SK-N-SH (cell line): ENCODE measurements at regions not wholly inside any gene's neighbourhood (a gene's known extent, or its start where the extent isn't known, plus 50 kb on each side); places are given as distances from the start of the nearest gene placed in this dataset.

Experiments
- CTCF ChIP-seq: fragments of 200-600 bp; sonication (generic); IDR thresholded peaks from 2 replicates; pipeline ENCODE4 v1.6.1; 2017; ENCODE audit warnings: antibody characterized with exemption, mild to moderate bottlenecking, moderate library complexity
- EP300 ChIP-seq, 2 experiments: IDR thresholded peaks; 2 replicates each; pipeline versions ENCODE4 v1.4.0 to v1.6.1; 2012; ENCODE audit warnings: borderline replicate concordance in 1 of 2, low read depth in 1 of 2, low read length in 1 of 2
- EZH2phosphoT487 ChIP-seq: fragments of 200-600 bp; sonication (generic); IDR thresholded peaks from 2 replicates; pipeline ENCODE4 v1.6.1; 2017; ENCODE audit warnings: low read depth, mixed run types, mild to moderate bottlenecking, antibody characterized with exemption, moderate library complexity, borderline replicate concordance
- GABPA ChIP-seq: IDR thresholded peaks from 2 replicates; pipeline ENCODE4 v1.4.0; 2012; ENCODE audit warnings: low read depth, mild to moderate bottlenecking
- JUND ChIP-seq: IDR thresholded peaks from 2 replicates; pipeline ENCODE4 v1.4.0; 2012
- MXI1 ChIP-seq: IDR thresholded peaks from 2 replicates; pipeline ENCODE4 v1.6.1; 2012; ENCODE audit warnings: mild to moderate bottlenecking, low read depth, low read length, improper control_type of control experiment
- POLR2AphosphoS5 ChIP-seq: IDR thresholded peaks from 2 replicates; pipeline ENCODE4 v1.6.1; 2012; ENCODE audit warnings: low read depth, low read length
- RCOR1 ChIP-seq: fragments of 150-350 bp; IDR thresholded peaks from 2 replicates; pipeline ENCODE4 v1.6.1; 2017; ENCODE audit warnings: antibody characterized with exemption, low read length
- SIN3A ChIP-seq: IDR thresholded peaks from 2 replicates; pipeline ENCODE4 v1.6.1; 2012; ENCODE audit warnings: low read depth, mild to moderate bottlenecking, low read length, moderate library complexity, borderline replicate concordance
- TAF1 ChIP-seq: IDR thresholded peaks from 2 replicates; pipeline ENCODE4 v1.6.1; 2012; ENCODE audit warnings: low read depth, mild to moderate bottlenecking, low read length, moderate library complexity, borderline replicate concordance
- YY1 ChIP-seq: IDR thresholded peaks from 2 replicates; pipeline ENCODE4 v1.4.0; 2012; ENCODE audit warnings: low read depth, mild to moderate bottlenecking
- TF ChIP-seq, protein P1 (sequence below): fragments of 150-350 bp; IDR thresholded peaks from 2 replicates; pipeline ENCODE4 v1.6.1; 2017; ENCODE audit warnings: antibody characterized with exemption, low read length, low read depth, borderline replicate concordance

GRCh38 chr5:169450464-169450863 is 133.1 kb upstream of the SPDL1 start:
- TF ChIP-seq CTCF (no peak), EP300 (IDR thresholded peaks at IDR 0.05; ENCODE audit: borderline replicate concordance in 1 of 2, low read depth in 1 of 2, low read length in 1 of 2) (no peak), TAF1 (no peak), JUND (no peak), SIN3A (no peak), RCOR1 (no peak), YY1 (no peak), GABPA (no peak), POLR2AphosphoS5 (no peak), EZH2phosphoT487 (no peak), MXI1 (no peak)
- TF ChIP-seq, protein P1, sequence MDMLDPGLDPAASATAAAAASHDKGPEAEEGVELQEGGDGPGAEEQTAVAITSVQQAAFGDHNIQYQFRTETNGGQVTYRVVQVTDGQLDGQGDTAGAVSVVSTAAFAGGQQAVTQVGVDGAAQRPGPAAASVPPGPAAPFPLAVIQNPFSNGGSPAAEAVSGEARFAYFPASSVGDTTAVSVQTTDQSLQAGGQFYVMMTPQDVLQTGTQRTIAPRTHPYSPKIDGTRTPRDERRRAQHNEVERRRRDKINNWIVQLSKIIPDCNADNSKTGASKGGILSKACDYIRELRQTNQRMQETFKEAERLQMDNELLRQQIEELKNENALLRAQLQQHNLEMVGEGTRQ: no peak
